IMR-90 (cell line): ENCODE measurements at regions not wholly inside any gene's neighbourhood (a gene's known extent, or its start where the extent isn't known, plus 50 kb on each side); places are given as distances from the start of the nearest gene placed in this dataset.

ENCODE experiments used
- BHLHE40 ChIP-seq: fragments of 150-350 bp; IDR thresholded peaks from 2 replicates; pipeline ENCODE4 v1.6.1; 2016; ENCODE audit warnings: mild to moderate bottlenecking, low read depth, low read length
- CEBPB ChIP-seq: IDR thresholded peaks from 2 replicates; pipeline ENCODE4 v1.6.1; 2012; ENCODE audit warnings: low read depth, low read length, improper control_type of control experiment
- CHD1 ChIP-seq: IDR thresholded peaks from 2 replicates; pipeline ENCODE4 v1.6.1; 2012; ENCODE audit warnings: low read depth, low read length, improper control_type of control experiment
- FOS ChIP-seq: fragments of 150-350 bp; IDR thresholded peaks from 2 replicates; pipeline ENCODE4 v1.6.1; 2016; ENCODE audit warnings: low read depth, low read length
- MXI1 ChIP-seq: IDR thresholded peaks from 2 replicates; pipeline ENCODE4 v1.6.1; 2012; ENCODE audit warnings: low read depth, mild to moderate bottlenecking, low read length, moderate library complexity, borderline replicate concordance
- NFE2L2 ChIP-seq: fragments of 150-350 bp; IDR thresholded peaks from 2 replicates; pipeline ENCODE4 v1.6.1; 2016; ENCODE audit warnings: low read depth, mild to moderate bottlenecking, low read length
- POLR2A ChIP-seq: IDR thresholded peaks from 2 replicates; pipeline ENCODE4 v1.6.1; 2012; ENCODE audit warnings: mild to moderate bottlenecking, low read depth, low read length
- RAD21 ChIP-seq: IDR thresholded peaks from 2 replicates; pipeline ENCODE4 v1.6.1; 2012; ENCODE audit warnings: low read length, improper control_type of control experiment
- RCOR1 ChIP-seq: IDR thresholded peaks from 2 replicates; pipeline ENCODE4 v1.6.1; 2012; ENCODE audit warnings: mild to moderate bottlenecking, low read length, improper control_type of control experiment; ENCODE audit not compliant: insufficient replicate concordance
- RFX5 ChIP-seq: IDR thresholded peaks from 2 replicates; pipeline ENCODE4 v1.8.0; 2012; ENCODE audit warnings: low read depth, mild to moderate bottlenecking, low read length, moderate library complexity
- SMC3 ChIP-seq: fragments of 150-350 bp; IDR thresholded peaks from 2 replicates; pipeline ENCODE4 v1.6.1; 2016; ENCODE audit warnings: low read depth, mild to moderate bottlenecking, antibody characterized with exemption, low read length, moderate library complexity
- TF ChIP-seq, protein P1 (sequence below): fragments of 150-350 bp; IDR thresholded peaks from 2 replicates; pipeline ENCODE4 v1.6.1; 2017; ENCODE audit warnings: mild to moderate bottlenecking, antibody characterized with exemption, low read length, low read depth
- TF ChIP-seq, protein P2 (sequence below): conservative IDR thresholded peaks from 2 replicates; pipeline ENCODE4 v1.5.1; 2012; ENCODE audit warnings: mild to moderate bottlenecking, low read depth, low read length, improper control_type of control experiment
- TF ChIP-seq, protein P3 (sequence below): fragments of 150-350 bp; IDR thresholded peaks from 2 replicates; pipeline ENCODE4 v1.6.1; 2016; ENCODE audit warnings: low read depth, mild to moderate bottlenecking, low read length, moderate library complexity, borderline replicate concordance

DNA sequence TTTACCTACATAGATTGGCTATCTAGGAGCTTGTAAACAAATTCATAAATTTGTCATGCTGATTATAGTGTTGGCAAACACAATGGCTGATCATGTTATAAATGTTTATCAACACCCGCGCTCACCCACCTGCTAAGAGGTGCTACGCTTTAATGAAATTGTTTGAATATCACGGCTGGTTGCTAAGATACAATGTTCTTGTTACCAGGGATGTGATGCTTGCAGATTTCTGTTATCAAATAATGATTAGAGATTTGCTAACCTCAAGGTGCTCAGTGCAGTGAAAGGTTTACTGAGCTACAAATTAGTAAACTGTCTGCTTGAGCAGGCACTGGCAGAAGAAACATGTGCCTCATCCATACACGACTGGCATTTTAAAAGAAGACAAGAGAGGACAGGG, 160.0 kb upstream of the ZEB2 start:
- TF ChIP-seq, protein P1, sequence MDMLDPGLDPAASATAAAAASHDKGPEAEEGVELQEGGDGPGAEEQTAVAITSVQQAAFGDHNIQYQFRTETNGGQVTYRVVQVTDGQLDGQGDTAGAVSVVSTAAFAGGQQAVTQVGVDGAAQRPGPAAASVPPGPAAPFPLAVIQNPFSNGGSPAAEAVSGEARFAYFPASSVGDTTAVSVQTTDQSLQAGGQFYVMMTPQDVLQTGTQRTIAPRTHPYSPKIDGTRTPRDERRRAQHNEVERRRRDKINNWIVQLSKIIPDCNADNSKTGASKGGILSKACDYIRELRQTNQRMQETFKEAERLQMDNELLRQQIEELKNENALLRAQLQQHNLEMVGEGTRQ = no peak
- TF ChIP-seq, protein P2, sequence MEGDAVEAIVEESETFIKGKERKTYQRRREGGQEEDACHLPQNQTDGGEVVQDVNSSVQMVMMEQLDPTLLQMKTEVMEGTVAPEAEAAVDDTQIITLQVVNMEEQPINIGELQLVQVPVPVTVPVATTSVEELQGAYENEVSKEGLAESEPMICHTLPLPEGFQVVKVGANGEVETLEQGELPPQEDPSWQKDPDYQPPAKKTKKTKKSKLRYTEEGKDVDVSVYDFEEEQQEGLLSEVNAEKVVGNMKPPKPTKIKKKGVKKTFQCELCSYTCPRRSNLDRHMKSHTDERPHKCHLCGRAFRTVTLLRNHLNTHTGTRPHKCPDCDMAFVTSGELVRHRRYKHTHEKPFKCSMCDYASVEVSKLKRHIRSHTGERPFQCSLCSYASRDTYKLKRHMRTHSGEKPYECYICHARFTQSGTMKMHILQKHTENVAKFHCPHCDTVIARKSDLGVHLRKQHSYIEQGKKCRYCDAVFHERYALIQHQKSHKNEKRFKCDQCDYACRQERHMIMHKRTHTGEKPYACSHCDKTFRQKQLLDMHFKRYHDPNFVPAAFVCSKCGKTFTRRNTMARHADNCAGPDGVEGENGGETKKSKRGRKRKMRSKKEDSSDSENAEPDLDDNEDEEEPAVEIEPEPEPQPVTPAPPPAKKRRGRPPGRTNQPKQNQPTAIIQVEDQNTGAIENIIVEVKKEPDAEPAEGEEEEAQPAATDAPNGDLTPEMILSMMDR = no peak
- TF ChIP-seq RCOR1 (no peak), CHD1 (no peak), RFX5 (no peak), POLR2A (no peak), BHLHE40 (no peak), RAD21 (no peak), SMC3 (no peak), CEBPB (no peak), NFE2L2 (no peak), MXI1 (no peak), FOS (no peak)
- TF ChIP-seq, protein P3, sequence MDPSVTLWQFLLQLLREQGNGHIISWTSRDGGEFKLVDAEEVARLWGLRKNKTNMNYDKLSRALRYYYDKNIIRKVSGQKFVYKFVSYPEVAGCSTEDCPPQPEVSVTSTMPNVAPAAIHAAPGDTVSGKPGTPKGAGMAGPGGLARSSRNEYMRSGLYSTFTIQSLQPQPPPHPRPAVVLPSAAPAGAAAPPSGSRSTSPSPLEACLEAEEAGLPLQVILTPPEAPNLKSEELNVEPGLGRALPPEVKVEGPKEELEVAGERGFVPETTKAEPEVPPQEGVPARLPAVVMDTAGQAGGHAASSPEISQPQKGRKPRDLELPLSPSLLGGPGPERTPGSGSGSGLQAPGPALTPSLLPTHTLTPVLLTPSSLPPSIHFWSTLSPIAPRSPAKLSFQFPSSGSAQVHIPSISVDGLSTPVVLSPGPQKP = no peak
